ENCODE measurements at regions not wholly inside any gene's neighbourhood (a gene's known extent, or its start where the extent isn't known, plus 50 kb on each side); places are given as distances from the start of the nearest gene placed in this dataset.

- H3K27ac Mint-ChIP-seq (ENCODE audit: unreplicated experiment) = no peak overlapping the region
- no peak for DNase-seq (ENCODE audit: extremely low spot score, unreplicated experiment)
- H3K27me3 Mint-ChIP-seq (ENCODE audit: unreplicated experiment) = no peaks in the 10 kb centered on the region
- no peaks in the 10 kb centered on the region for H3K36me3 Mint-ChIP-seq (ENCODE audit: unreplicated experiment)
- H3K4me1 Mint-ChIP-seq (ENCODE audit: unreplicated experiment) = peaks cover 8% of the 10 kb centered on the region
- peaks cover 4% of the 10 kb centered on the region for H3K9me3 Mint-ChIP-seq (ENCODE audit: unreplicated experiment)
- H3K4me3 Mint-ChIP-seq (ENCODE audit: unreplicated experiment) = no peak overlapping the region
- TF ChIP-seq CTCF (IDR thresholded peaks at IDR 0.05) = no peak
These were observed 653.7 kb downstream of the DCDC2C start for GRCh38 chr2:4357121-4357520.

GRCh38 chr2:4358837-4359236, 655.5 kb downstream of the DCDC2C start:
- Mint-ChIP-seq H3K4me1 (ENCODE audit: unreplicated experiment) (peaks cover 8% of the 10 kb centered on the region), H3K36me3 (ENCODE audit: unreplicated experiment) (no peaks in the 10 kb centered on the region), H3K27me3 (ENCODE audit: unreplicated experiment) (no peaks in the 10 kb centered on the region), H3K9me3 (ENCODE audit: unreplicated experiment) (peaks cover 14% of the 10 kb centered on the region), H3K27ac (ENCODE audit: unreplicated experiment) (no peak overlapping the region), H3K4me3 (ENCODE audit: unreplicated experiment) (no peak overlapping the region)
- no peak for TF ChIP-seq CTCF (IDR thresholded peaks at IDR 0.05)
- DNase-seq (ENCODE audit: extremely low spot score, unreplicated experiment) = no peak

- H3K36me3 Mint-ChIP-seq (ENCODE audit: unreplicated experiment) = peaks cover 2% of the 10 kb centered on the region
- no peak for TF ChIP-seq CTCF (IDR thresholded peaks at IDR 0.05)
- H3K27me3 Mint-ChIP-seq (ENCODE audit: unreplicated experiment) = no peaks in the 10 kb centered on the region
These were observed 665.5 kb downstream of the DCDC2C start for GRCh38 chr2:4368907-4369306.

GRCh38 chr2:4369826-4370419, 666.5 kb downstream of the DCDC2C start:
- Mint-ChIP-seq H3K9me3 (ENCODE audit: unreplicated experiment) (peaks cover 22% of the 10 kb centered on the region), H3K27ac (ENCODE audit: unreplicated experiment) (no peak overlapping the region), H3K27me3 (ENCODE audit: unreplicated experiment) (no peaks in the 10 kb centered on the region), H3K4me3 (ENCODE audit: unreplicated experiment) (no peak overlapping the region), H3K36me3 (ENCODE audit: unreplicated experiment) (peaks cover 2% of the 10 kb centered on the region), H3K4me1 (ENCODE audit: unreplicated experiment) (peaks cover 3% of the 10 kb centered on the region)
- DNase-seq (ENCODE audit: extremely low spot score, unreplicated experiment) = no peak
- no peak for TF ChIP-seq CTCF (IDR thresholded peaks at IDR 0.05)

More at GRCh38 chr2:4368907-4369306, 665.5 kb downstream of the DCDC2C start:
- no peak for DNase-seq (ENCODE audit: extremely low spot score, unreplicated experiment)
- Mint-ChIP-seq H3K4me1 (ENCODE audit: unreplicated experiment) (peaks cover 3% of the 10 kb centered on the region), H3K4me3 (ENCODE audit: unreplicated experiment) (no peak overlapping the region), H3K27ac (ENCODE audit: unreplicated experiment) (no peak overlapping the region), H3K9me3 (ENCODE audit: unreplicated experiment) (peaks cover 24% of the 10 kb centered on the region)

GRCh38 chr2:4370422-4371090, 667.2 kb downstream of the DCDC2C start:
- no peak for TF ChIP-seq CTCF (IDR thresholded peaks at IDR 0.05)
- DNase-seq (ENCODE audit: extremely low spot score, unreplicated experiment) = no peak
- Mint-ChIP-seq H3K27me3 (ENCODE audit: unreplicated experiment) (no peaks in the 10 kb centered on the region), H3K9me3 (ENCODE audit: unreplicated experiment) (peaks cover 22% of the 10 kb centered on the region), H3K4me3 (ENCODE audit: unreplicated experiment) (no peak overlapping the region), H3K36me3 (ENCODE audit: unreplicated experiment) (peaks cover 2% of the 10 kb centered on the region), H3K4me1 (ENCODE audit: unreplicated experiment) (peaks cover 3% of the 10 kb centered on the region), H3K27ac (ENCODE audit: unreplicated experiment) (no peak overlapping the region)

Measured in osteocyte (in vitro differentiated cells).